GM21737 (cell line): ENCODE measurements at regions not wholly inside any gene's neighbourhood (a gene's known extent, or its start where the extent isn't known, plus 50 kb on each side); places are given as distances from the start of the nearest gene placed in this dataset.
"Not testable (repeated sequence)": the region's sequence is repeated elsewhere in the genome, so short reads cannot be mapped to it uniquely, and the experiment has no call there.

Experiments used
- ATAC-seq: cut with Tn5 transposase; IDR thresholded peaks from one replicate; pipeline ENCODE4 v1.9.1; 2021; ENCODE audit warnings: mild to moderate bottlenecking, moderate library complexity; ENCODE audit not compliant: unreplicated experiment

DNA sequence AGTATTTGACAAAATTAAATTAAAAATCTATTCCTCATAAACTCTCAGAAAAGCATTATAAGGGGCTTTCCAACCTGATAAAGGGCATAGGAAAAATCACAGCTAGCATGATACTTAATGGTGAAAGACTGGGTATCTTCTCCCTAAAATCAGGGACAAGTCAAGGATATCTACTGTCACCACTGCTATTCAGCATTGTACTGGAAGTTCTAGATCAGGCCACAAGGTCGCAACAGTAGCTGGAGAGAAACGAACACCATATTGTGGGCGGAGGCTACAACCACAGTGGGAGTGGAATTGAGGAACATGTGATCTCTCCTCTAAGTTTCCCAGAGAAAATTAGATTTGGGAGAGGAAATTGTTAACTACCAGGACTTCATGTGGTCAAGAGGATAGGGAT, 70.0 kb upstream of the NAMPT start:
- no peak for ATAC-seq

- ATAC-seq: no peak
These were observed 69.2 kb upstream of the NAMPT start for GRCh38 chr7:106353944-106354343.

GRCh38 chr7:106348231-106348630, 63.4 kb upstream of the NAMPT start:
- no peak for ATAC-seq

- ATAC-seq: no peak
These were observed 62.5 kb upstream of the NAMPT start for GRCh38 chr7:106347229-106347833.

DNA sequence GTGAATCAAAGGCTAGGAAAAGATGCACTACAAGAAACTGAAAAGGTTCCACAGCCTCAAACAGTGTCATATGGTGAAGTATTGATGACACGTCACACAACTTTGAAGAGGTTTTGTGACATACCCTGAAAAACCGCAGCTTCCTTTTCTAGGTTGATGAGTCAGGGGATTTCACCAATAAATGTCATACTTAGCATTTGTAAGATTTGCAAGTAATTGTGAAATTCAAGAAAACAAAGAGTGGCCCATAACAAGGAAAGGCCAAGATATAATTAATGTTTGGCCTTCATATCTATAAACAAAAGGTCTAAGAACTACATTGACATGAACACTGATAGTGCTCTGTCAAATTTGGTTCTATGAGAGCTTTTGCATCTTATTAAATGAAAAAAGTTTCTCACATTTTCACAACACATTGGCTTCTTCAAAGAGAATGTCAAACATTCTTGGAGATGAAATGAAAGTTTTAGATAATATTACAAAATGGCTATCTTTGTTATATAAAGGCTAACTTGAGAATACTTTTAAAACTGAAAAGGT, 62.0 kb upstream of the NAMPT start:
- ATAC-seq: peak; percentile 88

DNA sequence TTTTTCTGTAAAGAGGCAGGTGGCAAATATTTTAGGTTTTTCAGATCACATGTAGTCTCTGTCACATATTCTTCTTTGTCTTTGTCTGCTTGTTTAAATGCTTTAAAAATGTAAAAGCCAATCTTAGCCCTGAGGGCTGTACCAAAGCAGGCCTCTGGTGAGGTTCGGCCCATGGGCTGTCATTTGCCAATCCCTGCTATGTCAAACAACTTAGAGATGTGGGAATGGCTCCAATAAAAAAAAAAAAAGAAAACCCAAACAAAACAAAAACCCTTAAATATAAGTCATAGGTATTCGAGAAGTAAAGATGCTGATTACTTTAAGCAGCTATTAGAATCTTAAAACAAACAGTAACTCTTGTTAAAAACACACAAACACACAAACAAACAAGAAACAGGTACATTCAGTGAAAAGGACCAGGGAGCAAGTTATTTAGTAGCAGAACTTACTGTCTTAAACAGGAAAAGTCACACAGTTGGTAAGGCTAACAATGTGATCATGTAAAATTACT, 61.4 kb upstream of the NAMPT start:
- ATAC-seq: peak; percentile 5

DNA sequence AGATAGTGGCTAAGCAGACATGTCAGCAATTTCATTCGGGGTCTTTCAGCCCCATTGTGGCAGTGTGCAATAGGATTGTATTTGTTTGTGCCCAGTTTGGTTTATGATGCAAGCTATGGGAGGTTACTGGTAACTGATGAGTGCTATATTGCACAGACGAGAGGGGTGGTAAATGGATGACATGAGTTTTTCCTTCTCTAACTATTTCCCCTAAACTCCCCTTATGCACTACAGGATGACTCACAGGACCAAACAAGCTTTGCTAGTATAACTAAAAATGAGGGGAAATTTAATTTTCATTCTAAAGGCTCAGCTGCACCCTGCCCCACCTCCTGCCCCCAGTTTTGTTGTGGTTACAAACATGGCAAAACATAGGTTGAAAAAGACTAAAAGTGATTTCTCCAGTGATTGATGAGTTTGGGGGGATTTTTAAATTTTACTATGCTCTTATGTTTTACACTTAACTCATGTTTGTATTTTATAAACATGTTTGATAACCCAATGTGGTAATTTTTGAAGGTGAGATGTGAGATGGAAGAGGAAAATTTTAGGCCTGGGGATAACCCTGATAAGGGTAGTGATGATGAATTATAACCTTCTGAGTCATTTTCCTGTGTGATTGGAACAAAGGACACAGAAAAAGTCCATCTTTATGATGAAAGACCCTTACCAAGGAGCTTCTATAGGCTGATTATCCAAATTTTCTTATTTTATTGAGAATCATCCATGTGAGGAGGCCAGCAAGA, 60.8 kb upstream of the NAMPT start:
- ATAC-seq: no peak

DNA sequence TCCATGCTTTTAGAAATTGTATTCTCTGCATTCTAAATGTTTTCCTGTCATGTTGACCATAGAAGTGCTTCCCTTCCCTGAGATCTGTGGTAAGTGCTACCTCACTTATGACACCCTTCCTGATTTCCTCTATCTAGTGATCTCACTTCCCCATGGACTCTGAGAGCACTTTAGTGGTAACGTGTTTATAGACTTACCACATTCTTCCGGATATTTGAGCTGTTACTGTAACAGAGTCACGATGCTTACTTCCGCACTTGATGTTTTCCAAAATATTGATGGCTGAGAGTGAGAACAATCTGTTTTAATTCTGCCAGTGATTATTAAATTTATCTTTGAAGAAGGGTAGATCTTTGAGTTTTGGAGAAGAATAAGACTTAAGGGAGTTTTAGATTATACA, 60.1 kb upstream of the NAMPT start:
- ATAC-seq: no peak

DNA sequence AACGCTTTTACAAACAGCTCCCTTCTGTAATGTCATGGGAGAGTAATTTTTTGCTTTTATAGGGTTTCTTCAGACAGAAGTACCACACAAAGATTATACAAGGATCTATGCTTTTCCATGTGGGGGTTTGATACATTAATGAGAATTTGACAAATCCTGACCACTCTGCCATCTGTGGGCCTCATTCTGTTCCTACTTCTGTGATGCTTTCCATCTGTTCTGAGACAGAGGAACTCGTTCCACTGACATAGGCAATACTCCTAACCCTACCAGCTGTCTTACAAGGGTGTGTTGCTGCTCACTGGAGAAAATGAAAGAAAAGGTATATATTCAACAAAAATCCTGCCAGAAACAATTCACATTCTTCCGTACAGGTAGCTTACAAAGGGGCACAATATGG, 59.4 kb upstream of the NAMPT start:
- ATAC-seq: no peak

GRCh38 chr7:106342049-106342448, 57.3 kb upstream of the NAMPT start:
- ATAC-seq: not testable (repeated sequence)

GRCh38 chr7:106340247-106340596, 55.4 kb upstream of the NAMPT start:
- ATAC-seq: not testable (repeated sequence)

DNA sequence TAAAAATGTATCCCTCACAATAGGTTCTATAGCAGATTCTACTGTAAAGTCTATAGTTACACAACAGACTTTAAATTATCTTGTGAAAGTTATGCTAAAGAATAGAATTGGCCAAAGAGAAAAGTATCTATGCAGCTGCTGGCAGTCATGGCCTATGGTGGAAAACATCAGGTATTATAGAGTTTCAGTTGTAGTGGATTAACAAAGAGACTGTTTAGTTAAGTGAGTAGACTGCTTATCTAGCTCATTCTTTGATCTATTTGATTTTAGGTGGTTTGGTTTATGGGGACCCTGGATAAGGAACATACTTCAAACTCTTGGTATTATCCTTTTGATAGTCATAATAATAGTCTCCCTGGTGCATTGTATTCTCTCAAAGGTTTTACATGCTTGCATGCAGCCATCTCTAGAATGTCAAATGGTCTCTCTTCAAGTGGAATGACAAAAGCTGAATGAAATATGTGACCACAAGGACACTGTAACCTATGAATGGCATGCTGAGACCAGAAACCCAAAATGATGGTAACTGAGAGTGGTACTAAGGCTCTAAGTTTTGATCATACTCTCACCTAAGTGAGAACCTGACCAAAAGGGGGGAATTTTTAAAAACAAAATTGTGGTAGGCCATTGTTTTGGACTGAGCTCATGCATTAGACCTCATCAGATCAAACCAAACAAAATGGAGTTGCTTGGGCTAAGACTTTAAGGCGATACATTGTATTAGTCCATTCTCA, 54.9 kb upstream of the NAMPT start:
- ATAC-seq: no peak

DNA sequence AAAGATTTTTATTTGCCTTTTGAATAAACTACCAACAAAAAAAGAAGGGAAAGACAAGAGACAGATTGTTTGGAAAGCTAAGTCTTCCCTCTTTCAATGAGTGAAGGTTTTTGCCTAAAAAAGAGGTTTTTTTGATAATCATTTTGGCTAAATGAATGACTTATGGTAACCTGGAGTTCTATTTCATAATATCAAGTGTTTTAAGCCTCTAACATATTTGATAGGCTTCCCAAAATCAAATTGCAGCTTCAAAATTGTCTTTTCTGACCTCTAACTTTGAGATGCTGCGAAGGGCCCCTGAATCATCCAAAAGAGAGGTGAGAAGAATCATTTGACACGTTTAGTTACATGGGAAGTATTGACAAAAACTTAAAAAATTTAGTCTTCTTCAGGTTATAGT, 53.0 kb upstream of the NAMPT start:
- no peak for ATAC-seq

DNA sequence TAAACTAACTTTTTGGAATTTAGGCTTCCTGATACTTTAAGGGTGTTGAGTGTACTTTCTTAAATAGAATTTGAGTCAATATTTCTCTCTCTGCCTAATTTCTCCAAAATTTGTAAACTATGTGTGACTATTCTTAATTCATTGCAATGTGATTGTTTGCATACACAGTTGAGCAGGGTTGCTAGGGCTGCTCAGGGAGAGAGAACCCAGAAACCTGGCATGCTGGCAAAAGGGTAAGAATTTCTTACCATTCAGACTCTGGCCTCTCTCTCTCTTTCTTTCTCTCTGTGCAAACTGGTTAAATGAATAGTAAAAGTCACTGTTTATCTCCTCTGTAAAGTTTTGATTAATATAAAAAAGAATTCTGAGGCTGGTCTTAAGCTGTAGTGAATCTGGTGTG, 51.0 kb upstream of the NAMPT start:
- no peak for ATAC-seq
